Liver (tissue), 8 donors: ENCODE measurements at regions not wholly inside any gene's neighbourhood (a gene's known extent, or its start where the extent isn't known, plus 50 kb on each side); places are given as distances from the start of the nearest gene placed in this dataset.

Experiments
- DNase-seq: peaks from one replicate; pipeline ENCODE4 v3.0.0-alpha.2; 2017; ENCODE audit warnings: low spot score
- H3K27ac ChIP-seq, 2 donors: one replicate each; pipeline ENCODE4 v1.7.0; 2013; ENCODE audit warnings: inconsistent platforms in 2 of 2, low read length in 2 of 2, control low read depth in 1 of 2, low read depth in 1 of 2, mild to moderate bottlenecking in 1 of 2
- H3K27me3 ChIP-seq, 4 donors: one replicate each; pipeline versions ENCODE4 v1.6.1 to v1.7.0; 2013; ENCODE audit warnings: low read length in 3 of 4, inconsistent platforms in 1 of 4, mild to moderate bottlenecking in 1 of 4, moderate library complexity in 1 of 4; ENCODE audit not compliant: control insufficient read depth in 4 of 4, insufficient read depth in 4 of 4
- H3K36me3 ChIP-seq, 4 donors: one replicate each; pipeline versions ENCODE4 v1.6.1 to v1.7.0; 2013; ENCODE audit warnings: low read length in 3 of 4, mild to moderate bottlenecking in 3 of 4, low read depth in 1 of 4, moderate library complexity in 1 of 4; ENCODE audit not compliant: control insufficient read depth in 4 of 4, insufficient read depth in 3 of 4
- H3K4me1 ChIP-seq, 4 donors: one replicate each; pipeline versions ENCODE4 v1.6.1 to v1.7.0; 2013; ENCODE audit warnings: low read length in 3 of 4, mild to moderate bottlenecking in 3 of 4, moderate library complexity in 1 of 4; ENCODE audit not compliant: control insufficient read depth in 4 of 4, insufficient read depth in 4 of 4
- H3K4me3 ChIP-seq, 3 donors: one replicate each; pipeline versions ENCODE4 v1.6.1 to v1.7.0; 2013; ENCODE audit warnings: low read length in 3 of 3, control low read depth in 1 of 3, low read depth in 1 of 3, mild to moderate bottlenecking in 1 of 3
- H3K9ac ChIP-seq, 2 donors: one replicate each; pipeline ENCODE4 v1.7.0; 2013; ENCODE audit warnings: low read length in 2 of 2, mild to moderate bottlenecking in 2 of 2, moderate library complexity in 2 of 2, control low read depth in 1 of 2, low read depth in 1 of 2
- H3K9me3 ChIP-seq, 4 donors: one replicate each; pipeline versions ENCODE4 v1.6.1 to v1.7.0; 2013; ENCODE audit warnings: low read length in 3 of 4; ENCODE audit not compliant: control insufficient read depth in 4 of 4
- ATF3 ChIP-seq: IDR thresholded peaks from 2 replicates; pipeline ENCODE4 v1.6.1; 2016; ENCODE audit warnings: antibody characterized with exemption
- CTCF ChIP-seq: fragments of 150-350 bp; IDR thresholded peaks from 2 replicates; pipeline ENCODE4 v1.5.1; 2017; ENCODE audit warnings: improper control_type of control experiment, low read depth, low read length; ENCODE audit not compliant: missing input control
- EGR1 ChIP-seq, 2 donors: IDR thresholded peaks; 2 replicates each; pipeline ENCODE4 v1.6.1; 2016 to 2018; ENCODE audit warnings: antibody characterized with exemption in 2 of 2, low read depth in 2 of 2
- FOXA1 ChIP-seq: IDR thresholded peaks from 2 replicates; pipeline ENCODE4 v1.6.1; 2016; ENCODE audit warnings: antibody characterized with exemption
- FOXA2 ChIP-seq: IDR thresholded peaks from 2 replicates; pipeline ENCODE4 v1.6.1; 2016; ENCODE audit warnings: antibody characterized with exemption
- GABPA ChIP-seq, 2 donors: IDR thresholded peaks in 1 of 2; conservative IDR thresholded peaks in 1 of 2; 2 replicates each; pipeline ENCODE4 v1.6.1; 2016; ENCODE audit warnings: antibody characterized with exemption in 2 of 2, mild to moderate bottlenecking in 1 of 2, moderate library complexity in 1 of 2
- HNF4A ChIP-seq, 2 donors: conservative IDR thresholded peaks; 2 replicates each; pipeline ENCODE4 v1.6.1; 2016; ENCODE audit warnings: antibody characterized with exemption in 2 of 2, mild to moderate bottlenecking in 2 of 2
- HNF4G ChIP-seq: IDR thresholded peaks from 2 replicates; pipeline ENCODE4 v1.6.1; 2016; ENCODE audit warnings: antibody characterized with exemption
- JUND ChIP-seq, 2 donors: IDR thresholded peaks; 2 replicates each; pipeline ENCODE4 v1.6.1; 2016; ENCODE audit warnings: antibody characterized with exemption in 2 of 2
- MAX ChIP-seq: IDR thresholded peaks from 2 replicates; pipeline ENCODE4 v1.6.1; 2016; ENCODE audit warnings: antibody characterized with exemption
- NR2F2 ChIP-seq: IDR thresholded peaks from 2 replicates; pipeline ENCODE4 v1.6.1; 2016; ENCODE audit warnings: antibody characterized with exemption
- RAD21 ChIP-seq, 2 donors: IDR thresholded peaks; 2 replicates each; pipeline ENCODE4 v1.6.1; 2016; ENCODE audit warnings: antibody characterized with exemption in 2 of 2, mild to moderate bottlenecking in 2 of 2
- REST ChIP-seq: IDR thresholded peaks from 2 replicates; pipeline ENCODE4 v1.6.1; 2016; ENCODE audit warnings: antibody characterized with exemption, mild to moderate bottlenecking
- RXRA ChIP-seq, 2 donors: IDR thresholded peaks; 2 replicates each; pipeline ENCODE4 v1.6.1; 2017 to 2018; ENCODE audit warnings: antibody characterized with exemption in 2 of 2, mild to moderate bottlenecking in 1 of 2
- SP1 ChIP-seq: IDR thresholded peaks from 2 replicates; pipeline ENCODE4 v1.6.1; 2018; ENCODE audit warnings: antibody characterized with exemption, mild to moderate bottlenecking
- TAF1 ChIP-seq: conservative IDR thresholded peaks from 2 replicates; pipeline ENCODE4 v1.6.1; 2016; ENCODE audit warnings: antibody characterized with exemption, mild to moderate bottlenecking
- YY1 ChIP-seq: IDR thresholded peaks from 2 replicates; pipeline ENCODE4 v1.6.1; 2016; ENCODE audit warnings: antibody characterized with exemption, mild to moderate bottlenecking
- ZBTB33 ChIP-seq: IDR thresholded peaks from 2 replicates; pipeline ENCODE4 v1.6.1; 2016; ENCODE audit warnings: antibody characterized with exemption
- WGBS: extraction: QIAGEN DNeasy Blood & Tissue Kit; methylation state at CpG from one replicate; pipeline ENCODE4 v1.1.7; 2013; 5-methylcytosine and 5-hydroxymethylcytosine counted together
- donor health status: healthy.
- donor health status: healthy.
- donor health status: healthy.
- donor health status: healthy.
- donor health status: healthy.

DNA sequence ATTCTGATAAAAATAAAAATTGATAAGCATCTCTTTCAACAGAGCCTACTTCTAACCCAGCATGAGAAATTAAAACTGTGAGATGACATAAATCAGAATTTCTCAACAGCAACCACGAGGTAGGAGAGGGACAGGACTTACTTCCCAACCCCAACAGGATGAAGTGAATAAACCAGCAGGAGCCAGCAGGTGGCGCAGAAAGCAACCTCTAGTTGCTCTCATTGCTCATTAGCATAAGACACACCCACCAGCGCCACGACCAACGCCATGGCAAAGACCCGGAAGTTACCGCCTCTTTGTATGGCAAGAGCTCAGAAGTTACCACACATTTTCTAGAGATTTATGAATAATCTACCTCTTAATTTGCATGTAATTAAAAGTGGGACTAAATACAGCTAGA lies 189.4 kb upstream of the CDH8 start:
- no peaks in the 10 kb centered on the region for H3K9me3 ChIP-seq
- TF ChIP-seq EGR1 (IDR thresholded peaks at IDR 0.05; ENCODE audit: low read depth in 2 of 2): no peak
- no peak for TF ChIP-seq SP1
- no peak for TF ChIP-seq ATF3
- TF ChIP-seq TAF1: no peak
- no peak for TF ChIP-seq ZBTB33
- TF ChIP-seq CTCF: peak; percentile 58
- TF ChIP-seq YY1: no peak
- no peak for TF ChIP-seq MAX
- no peak for TF ChIP-seq FOXA1
- TF ChIP-seq FOXA2: no peak
- peak in 1 of 2 donors; percentile 43 for TF ChIP-seq GABPA (IDR thresholded peaks at IDR 0.05 in 1 of 2, conservative IDR thresholded peaks at IDR 0.05 in 1 of 2)
- no peak for TF ChIP-seq REST
- peak; percentile 72 to 77 for TF ChIP-seq RAD21 (IDR thresholded peaks at IDR 0.05)
- no peak for TF ChIP-seq HNF4G
- no peaks in the 10 kb centered on the region for H3K36me3 ChIP-seq
- H3K9ac ChIP-seq: no peak overlapping the region
- no peak overlapping the region for H3K27ac ChIP-seq
- peak; percentile 40 for DNase-seq
- no peaks in the 10 kb centered on the region for H3K4me1 ChIP-seq
- H3K27me3 ChIP-seq: peaks cover 0 to 8% (median 0%) of the 10 kb centered on the region in 4 donors
- H3K4me3 ChIP-seq: peak overlapping the region in 1 of 3 donors; percentile 13
- 23% methylated on average over 7 of the region's 7 CpGs for WGBS

DNA sequence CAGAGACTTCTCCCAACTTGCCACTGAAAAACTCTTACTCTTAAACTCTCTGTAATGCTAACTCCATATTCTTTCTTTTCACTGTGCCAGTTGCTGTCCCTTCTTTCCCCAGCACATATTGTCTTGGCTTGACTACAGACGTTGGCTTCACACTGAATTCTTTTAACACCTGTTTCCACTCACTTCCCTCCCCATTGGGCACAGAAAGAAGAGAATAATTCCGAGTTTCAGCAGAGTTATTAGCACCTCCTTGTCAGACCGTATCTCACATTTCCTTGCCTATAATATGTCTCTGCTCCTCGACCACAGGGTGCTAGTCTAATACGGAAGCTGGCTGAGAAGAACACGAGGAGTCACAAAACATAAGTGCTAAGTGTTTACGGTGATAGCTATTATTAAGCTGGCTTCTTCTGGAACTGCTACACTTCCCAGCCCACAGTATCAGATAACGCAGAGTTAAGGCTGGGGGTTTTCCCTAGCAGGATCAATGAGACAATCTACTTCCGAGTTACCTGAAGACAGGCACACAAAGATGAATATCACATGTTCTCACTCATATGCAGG lies 188.5 kb upstream of the CDH8 start:
- Histone ChIP-seq H3K9me3 (no peaks in the 10 kb centered on the region), H3K4me1 (no peaks in the 10 kb centered on the region), H3K27ac (no peak overlapping the region), H3K9ac (no peak overlapping the region), H3K36me3 (no peaks in the 10 kb centered on the region), H3K27me3 (peaks cover 0 to 4% (median 0%) of the 10 kb centered on the region in 4 donors), H3K4me3 (no peak overlapping the region)
- no peak for DNase-seq
- WGBS: 47% methylated on average over 9 of the region's 9 CpGs
- TF ChIP-seq REST: no peak
- no peak for TF ChIP-seq HNF4G
- no peak for TF ChIP-seq RXRA (IDR thresholded peaks at IDR 0.05)
- TF ChIP-seq HNF4A (conservative IDR thresholded peaks at IDR 0.05): no peak
- no peak for TF ChIP-seq GABPA (IDR thresholded peaks at IDR 0.05 in 1 of 2, conservative IDR thresholded peaks at IDR 0.05 in 1 of 2)
- TF ChIP-seq ZBTB33: no peak
- no peak for TF ChIP-seq ATF3
- no peak for TF ChIP-seq FOXA2
- TF ChIP-seq SP1: no peak
- no peak for TF ChIP-seq JUND (IDR thresholded peaks at IDR 0.05)
- TF ChIP-seq YY1: no peak
- no peak for TF ChIP-seq FOXA1
- TF ChIP-seq NR2F2: no peak
